ENCODE measurements at regions not wholly inside any gene's neighbourhood (a gene's known extent, or its start where the extent isn't known, plus 50 kb on each side); places are given as distances from the start of the nearest gene placed in this dataset.

DNA sequence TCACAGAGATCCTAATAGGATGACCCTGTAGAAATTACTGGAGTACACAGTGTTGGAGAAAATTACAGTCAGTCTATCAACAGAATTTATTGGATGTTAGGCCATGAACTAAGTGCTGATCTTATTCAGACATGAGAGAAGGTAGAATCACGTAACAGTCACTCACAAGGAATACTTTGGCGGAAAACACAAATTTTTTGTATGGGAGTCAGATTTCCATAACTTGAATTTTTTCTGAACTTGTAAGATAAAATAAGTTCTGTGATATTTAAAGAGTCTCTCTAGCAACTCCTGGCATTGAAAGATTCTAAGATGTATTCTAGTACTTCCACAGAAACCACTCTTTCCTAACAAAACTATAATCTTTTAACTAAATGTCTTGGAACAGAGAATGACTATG is 178.8 kb upstream of the MME start:
- TF ChIP-seq FOXM1 (IDR thresholded peaks at IDR 0.05; ENCODE audit: borderline replicate concordance, low read depth) (no peak), YY1 (IDR thresholded peaks at IDR 0.05; ENCODE audit: low read depth) (no peak), TEAD4 (IDR thresholded peaks at IDR 0.05) (no peak)
